GM12878 (cell line): ENCODE measurements at regions not wholly inside any gene's neighbourhood (a gene's known extent, or its start where the extent isn't known, plus 50 kb on each side); places are given as distances from the start of the nearest gene placed in this dataset.

Experiments used
- ATAC-seq: fragments of 200-7000 bp; cut with Tn5 transposase; 3 replicates; pipeline ENCODE4 v1.9.1; 2020; ENCODE audit warnings: mild to moderate bottlenecking, moderate library complexity
- BruUV-seq: library from RNA; stranded (reverse); fragments of 400-500 nt; replicated peaks from 2 replicates; lab custom pipeline; 2021; lab: Mats Ljungman, UMichigan
- CTCF ChIA-PET: fragments of 300-600 bp; sonication (Branson Sonifier 250); formaldehyde crosslinking; extraction: SDS; loops from one replicate; lab custom pipeline; 2021; ENCODE audit warnings: inconsistent platforms; lab: Yijun Ruan, JAX
- POLR2A ChIA-PET: fragments of 350-600 bp; formaldehyde crosslinking; extraction: SDS; loops from one replicate; lab custom pipeline; 2021; ENCODE audit warnings: inconsistent platforms; lab: Charles Lee
- RAD21 ChIA-PET: fragments of 300-600 bp; sonication (Branson Sonifier 250); formaldehyde crosslinking; loops from one replicate; lab custom pipeline; 2023; ENCODE audit warnings: antibody characterized with exemption; ENCODE audit not compliant: unreplicated experiment; lab: Charles Lee
- SMC1A ChIA-PET: fragments of 300-600 bp; sonication (Branson Sonifier 250); formaldehyde crosslinking; loops from one replicate; lab custom pipeline; 2023; ENCODE audit not compliant: unreplicated experiment, uncharacterized antibody; lab: Charles Lee
- DNase-seq: peaks from one replicate; pipeline ENCODE4 v3.0.0-alpha.2; 2011; ENCODE audit warnings: low read depth, low spot score
- FAIRE-seq: peaks from 3 replicates; lab custom pipeline; 2011; peaks lifted over from hg19 to GRCh38; lab: Jason Lieb, UNC
- H2AFZ ChIP-seq: 2 replicates; pipeline ENCODE4 v1.6.0; 2011; ENCODE audit warnings: low read depth, low read length, control low read depth; ENCODE audit not compliant: control insufficient read depth
- H3K27ac ChIP-seq: 2 replicates; pipeline ENCODE4 v1.5.1; 2011; ENCODE audit warnings: control low read depth; ENCODE audit not compliant: control insufficient read depth, insufficient read depth
- H3K27me3 ChIP-seq, 2 experiments: replicated peaks in 1 of 2; 2 replicates each; pipeline versions ENCODE4 v1.6.0 to v1.6.1; 2011; ENCODE audit warnings: low read length in 1 of 2; ENCODE audit not compliant: control insufficient read depth in 2 of 2, insufficient read depth in 2 of 2
- H3K36me3 ChIP-seq, 2 experiments: 2 replicates each; pipeline ENCODE4 v1.5.1; 2011; ENCODE audit warnings: low read length in 1 of 2; ENCODE audit not compliant: control insufficient read depth in 2 of 2, insufficient read depth in 2 of 2
- H3K4me1 ChIP-seq: 2 replicates; pipeline ENCODE4 v1.6.1; 2011; ENCODE audit warnings: mild to moderate bottlenecking, low read length, moderate library complexity, mixed read lengths; ENCODE audit not compliant: control insufficient read depth, insufficient read depth
- H3K4me2 ChIP-seq: 2 replicates; pipeline ENCODE4 v1.6.0; 2011; ENCODE audit warnings: control low read depth; ENCODE audit not compliant: control insufficient read depth, insufficient read depth
- H3K4me3 ChIP-seq: fragments of 200-600 bp; sonication (generic); 2 replicates; pipeline ENCODE4 v1.5.1; 2016
- H3K79me2 ChIP-seq: 2 replicates; pipeline ENCODE4 v1.6.0; 2011; ENCODE audit warnings: low read length; ENCODE audit not compliant: control insufficient read depth, insufficient read depth
- H3K9ac ChIP-seq: 2 replicates; pipeline ENCODE4 v1.8.0; 2011; ENCODE audit warnings: low read length, control low read depth, mixed read lengths; ENCODE audit not compliant: control insufficient read depth, insufficient read depth
- H3K9me3 ChIP-seq: replicated peaks from 3 replicates; pipeline ENCODE4 v1.5.1; 2011; ENCODE audit warnings: mild to moderate bottlenecking, low read length; ENCODE audit not compliant: control insufficient read depth, insufficient read depth
- H4K20me1 ChIP-seq: 2 replicates; pipeline ENCODE4 v1.6.0; 2011; ENCODE audit not compliant: control insufficient read depth, insufficient read depth
- MYB ChIP-seq: fragments of 150-350 bp; IDR thresholded peaks from 2 replicates; pipeline ENCODE4 v1.6.1; 2014; ENCODE audit warnings: mild to moderate bottlenecking, low read depth, low read length, borderline replicate concordance
- PAX5 ChIP-seq: IDR thresholded peaks from 2 replicates; pipeline ENCODE4 v1.6.1; 2011; ENCODE audit warnings: low read depth, low read length, borderline replicate concordance
- PAX8 ChIP-seq: fragments of 450-650 bp; IDR thresholded peaks from 2 replicates; pipeline ENCODE4 v1.6.1; 2017; ENCODE audit warnings: mild to moderate bottlenecking, moderate library complexity
- PBX3 ChIP-seq: IDR thresholded peaks from 2 replicates; pipeline ENCODE4 v1.6.1; 2011; ENCODE audit warnings: mild to moderate bottlenecking, low read depth, low read length, moderate library complexity; ENCODE audit not compliant: insufficient replicate concordance
- RELA ChIP-seq: fragments of 450-650 bp; IDR thresholded peaks from 2 replicates; pipeline ENCODE4 v1.8.0; 2014; ENCODE audit warnings: borderline replicate concordance; ENCODE audit not compliant: partially characterized antibody
- YBX1 ChIP-seq: fragments of 450-650 bp; IDR thresholded peaks from 2 replicates; pipeline ENCODE4 v1.6.1; 2016; ENCODE audit warnings: antibody characterized with exemption
- WGBS: methylation state at CpG from one replicate; pipeline ENCODE4 v1.1.6; 2016; ENCODE audit warnings: low lambda C conversion rate; ENCODE audit not compliant: insufficient replicate concordance, insufficient coverage; ENCODE audit errors: missing lambda C conversion rate; 5-methylcytosine and 5-hydroxymethylcytosine counted together
- in situ Hi-C: fragments of 300-500 bp; cut with MboI; formaldehyde crosslinking; loops from 9 replicates; pipeline ENCODE4 v1.14.3; 2018; ENCODE audit warnings: mixed read lengths
- intact Hi-C: fragments of 100-400 bp; cut with micrococcal nuclease; formaldehyde crosslinking; loops from one replicate; pipeline ENCODE4 v1.14.2; 2022; ENCODE audit not compliant: unreplicated experiment

DNA sequence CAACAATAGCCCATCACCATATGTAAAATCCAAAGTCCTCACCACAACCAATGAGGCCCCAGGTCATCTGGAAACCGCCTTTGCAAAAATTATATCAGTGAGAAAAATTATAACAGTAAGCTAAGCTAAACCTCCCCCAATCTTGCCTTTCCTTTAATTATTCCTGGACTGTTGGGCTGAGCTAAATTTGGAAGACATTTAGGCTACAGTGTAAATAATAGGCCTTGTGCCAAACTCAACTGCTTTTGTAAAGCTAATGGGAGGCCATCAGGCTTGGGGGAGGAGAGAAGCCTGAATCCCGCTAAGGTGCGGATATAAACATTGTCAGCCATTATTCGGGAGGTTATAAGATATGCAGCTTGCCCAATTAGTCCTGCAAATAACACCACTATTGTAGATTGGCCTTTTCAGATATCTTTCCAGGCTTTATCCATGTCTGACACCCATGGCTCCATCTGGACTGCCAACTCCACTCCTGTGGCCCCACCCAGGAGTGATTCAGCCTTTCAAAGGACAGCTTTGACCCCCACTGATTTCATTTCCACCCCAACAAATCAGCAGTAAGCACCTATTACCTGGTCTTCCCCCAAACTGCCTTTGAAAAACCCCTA lies 53.0 kb upstream of the CA12 start:
- Histone ChIP-seq H3K9me3 (no peaks in the 10 kb centered on the region), H3K79me2 (no peaks in the 10 kb centered on the region), H4K20me1 (no peaks in the 10 kb centered on the region), H3K9ac (no peak overlapping the region), H3K27ac (no peak overlapping the region), H3K4me2 (no peak overlapping the region), H3K27me3 (no peaks in the 10 kb centered on the region), H3K36me3 (no peaks in the 10 kb centered on the region), H2AFZ (no peak overlapping the region), H3K4me3 (no peak overlapping the region), H3K4me1 (peaks cover 5% of the 10 kb centered on the region; the same call in 1 of the 2 replicates)
- FAIRE-seq (no peak), DNase-seq (no peak), ATAC-seq (no peak)
- POLR2A ChIA-PET, result no interaction called here
- in situ Hi-C loops, result no loop called here
- CTCF ChIA-PET, result interaction anchor here (0.6 to 1.1 kb wide), 3 partner anchors 32 to 499 kb away, joined by 3 to 4 read pairs (median 3); no protein-coding TSS in a partner anchor
- SMC1A ChIA-PET, result interaction anchor here (1.0 to 1.7 kb wide), 3 partner anchors 9 to 32 kb away, joined by 4 to 5 read pairs (median 4); no protein-coding TSS in a partner anchor
- BruUV-seq, result no TSS peak
- RAD21 ChIA-PET, result interaction anchor here (1.0 kb wide), 1 partner anchor 12 kb away, joined by 4 read pairs; no protein-coding TSS in a partner anchor
- WGBS, result 69% methylated on average over 4 of the region's 4 CpGs
- TF ChIP-seq PAX8, result no peak
- intact Hi-C loops, result no loop called here

GRCh38 chr15:63435204-63435820 lies 53.7 kb upstream of the CA12 start:
- Histone ChIP-seq H3K9ac (no peak overlapping the region), H3K4me3 (no peak overlapping the region), H3K36me3 (no peaks in the 10 kb centered on the region), H3K79me2 (no peaks in the 10 kb centered on the region), H3K27me3 (no peaks in the 10 kb centered on the region), H2AFZ (no peak overlapping the region), H3K4me2 (no peak overlapping the region), H3K27ac (no peak overlapping the region), H3K4me1 (peaks cover 5% of the 10 kb centered on the region; the same call in 1 of the 2 replicates), H4K20me1 (no peaks in the 10 kb centered on the region), H3K9me3 (no peaks in the 10 kb centered on the region)
- BruUV-seq, result no TSS peak
- ChIA-PET CTCF (interaction anchor here (0.7 to 1.1 kb wide), 2 partner anchors 32 to 100 kb away, joined by 3 to 5 read pairs; no protein-coding TSS in a partner anchor), RAD21 (interaction anchor here (1.0 kb wide), 1 partner anchor 12 kb away, joined by 4 read pairs; no protein-coding TSS in a partner anchor), POLR2A (no interaction called here), SMC1A (interaction anchor here (0.8 to 1.7 kb wide), 4 partner anchors 9 to 32 kb away, joined by 3 to 5 read pairs (median 4); no protein-coding TSS in a partner anchor)
- no peak for ATAC-seq
- in situ Hi-C loops, result no loop called here
- TF ChIP-seq MYB (no peak), YBX1 (no peak), PBX3 (no peak), RELA (no peak), PAX5 (no peak)
- FAIRE-seq, result no peak
- intact Hi-C loops, result no loop called here
- WGBS, result 61% methylated on average over 9 of the region's 9 CpGs
- no peak for DNase-seq
